SK-N-SH treated with all-trans-retinoic acid at 6 μM for 48 hours (cell line): ENCODE measurements at regions not wholly inside any gene's neighbourhood (a gene's known extent, or its start where the extent isn't known, plus 50 kb on each side); places are given as distances from the start of the nearest gene placed in this dataset.

Source experiments
- ARNTL ChIP-seq: fragments of 450-650 bp; formaldehyde crosslinking; IDR thresholded peaks from 2 replicates; pipeline ENCODE4 v1.5.0; 2020; ENCODE audit warnings: low read depth, mild to moderate bottlenecking, moderate library complexity, borderline replicate concordance
- OSR1 ChIP-seq: fragments of 250-450 bp; sonication (Bioruptor Pico); IDR thresholded peaks from 2 replicates; pipeline ENCODE4 v1.8.0; 2022; ENCODE audit warnings: moderate library complexity, mild to moderate bottlenecking, inconsistent platforms
- TCF4 ChIP-seq: fragments of 250-450 bp; sonication (Bioruptor Pico); IDR thresholded peaks from 2 replicates; pipeline ENCODE4 v1.8.0; 2021; ENCODE audit warnings: mild to moderate bottlenecking, moderate library complexity, borderline replicate concordance
- ZFP3 ChIP-seq: fragments of 250-450 bp; sonication (Bioruptor Pico); IDR thresholded peaks from 2 replicates; pipeline ENCODE4 v1.5.0; 2020; ENCODE audit warnings: mild to moderate bottlenecking, moderate library complexity
- ZFP30 ChIP-seq: fragments of 450-650 bp; formaldehyde crosslinking; IDR thresholded peaks from 2 replicates; pipeline ENCODE4 v1.5.0; 2022; ENCODE audit warnings: mild to moderate bottlenecking, moderate library complexity
- ZNF565 ChIP-seq: fragments of 450-650 bp; formaldehyde crosslinking; conservative IDR thresholded peaks from 2 replicates; pipeline ENCODE4 v1.5.0; 2020; ENCODE audit warnings: low read depth, mild to moderate bottlenecking, moderate library complexity

DNA sequence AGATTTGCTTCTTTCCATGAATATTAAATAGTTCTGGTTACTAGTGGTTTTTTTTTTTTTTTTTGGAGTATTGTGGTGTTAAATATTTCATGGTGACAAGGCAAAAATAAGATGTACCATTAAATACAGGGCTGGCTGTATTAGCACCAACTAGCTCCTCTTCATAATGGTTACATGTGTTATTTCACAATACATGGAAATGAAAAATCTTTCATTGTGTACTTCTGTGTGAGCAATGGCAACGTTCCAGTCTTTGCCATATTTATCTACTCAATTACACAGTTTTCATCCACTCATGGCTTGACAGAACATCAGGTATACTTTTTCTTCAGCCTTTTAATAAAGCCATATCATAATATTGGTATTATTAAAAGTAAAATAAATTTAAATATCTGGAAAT lies 394.7 kb upstream of the GRM3 start:
- TF ChIP-seq OSR1 (no peak), ZFP3 (CRISPR knock-in tag) (no peak), TCF4 (CRISPR knock-in tag) (no peak), ZFP30 (no peak), ZNF565 (CRISPR knock-in tag) (no peak), ARNTL (no peak)
